ENCODE measurements at regions not wholly inside any gene's neighbourhood (a gene's known extent, or its start where the extent isn't known, plus 50 kb on each side); places are given as distances from the start of the nearest gene placed in this dataset.
"Not testable (repeated sequence)": the region's sequence is repeated elsewhere in the genome, so short reads cannot be mapped to it uniquely, and the experiment has no call there.

DNA sequence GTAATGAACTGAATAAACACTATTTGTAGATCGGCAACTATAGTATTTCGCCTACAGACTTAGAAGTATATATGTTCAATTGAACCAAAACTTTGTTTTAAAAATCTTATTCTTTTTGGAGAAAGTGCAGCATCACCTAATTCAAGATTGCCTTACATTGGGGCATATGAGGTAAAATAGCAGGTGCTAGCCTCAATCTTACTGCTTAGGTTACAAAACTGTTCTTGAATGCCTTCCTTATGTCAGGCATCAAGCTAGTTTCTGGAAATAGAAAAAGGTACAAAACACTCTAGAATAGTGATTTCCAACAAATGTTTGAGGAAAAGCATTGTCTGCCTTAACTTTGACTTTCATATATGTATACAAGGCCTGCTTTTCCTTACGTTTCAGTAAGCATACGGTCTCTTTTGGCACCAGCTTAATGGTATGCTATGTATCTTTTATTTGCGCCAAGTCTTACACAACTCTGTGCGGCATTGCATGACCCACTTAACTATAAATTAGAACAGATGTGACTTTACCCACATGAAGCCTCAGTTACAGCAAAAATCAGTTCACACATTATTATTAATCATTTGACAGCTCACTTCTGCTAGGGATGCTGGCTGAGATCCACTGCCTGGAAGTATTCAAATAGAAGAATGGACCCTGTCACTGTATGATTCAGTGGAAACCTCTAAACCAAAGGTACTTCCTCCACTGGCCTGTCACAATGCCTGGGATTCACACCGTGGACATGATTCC lies 174.1 kb downstream of the PRELID2 start:
- intact Hi-C loops (cut with DNase I), result no loop called here
- 72 to 78% methylated on average over 7 of the region's 7 CpGs for WGBS, 2 donors
- Histone ChIP-seq H3K27ac (no peak overlapping the region), H3K9me3 (no peaks in the 10 kb centered on the region), H3K4me3 (no peak overlapping the region), H3K4me1 (peaks cover 0 to 16% (median 6%) of the 10 kb centered on the region in 3 donors), H3K27me3 (no peaks in the 10 kb centered on the region), H3K36me3 (no peaks in the 10 kb centered on the region)
- DNase-seq, result no peak
- TF ChIP-seq, protein P1, sequence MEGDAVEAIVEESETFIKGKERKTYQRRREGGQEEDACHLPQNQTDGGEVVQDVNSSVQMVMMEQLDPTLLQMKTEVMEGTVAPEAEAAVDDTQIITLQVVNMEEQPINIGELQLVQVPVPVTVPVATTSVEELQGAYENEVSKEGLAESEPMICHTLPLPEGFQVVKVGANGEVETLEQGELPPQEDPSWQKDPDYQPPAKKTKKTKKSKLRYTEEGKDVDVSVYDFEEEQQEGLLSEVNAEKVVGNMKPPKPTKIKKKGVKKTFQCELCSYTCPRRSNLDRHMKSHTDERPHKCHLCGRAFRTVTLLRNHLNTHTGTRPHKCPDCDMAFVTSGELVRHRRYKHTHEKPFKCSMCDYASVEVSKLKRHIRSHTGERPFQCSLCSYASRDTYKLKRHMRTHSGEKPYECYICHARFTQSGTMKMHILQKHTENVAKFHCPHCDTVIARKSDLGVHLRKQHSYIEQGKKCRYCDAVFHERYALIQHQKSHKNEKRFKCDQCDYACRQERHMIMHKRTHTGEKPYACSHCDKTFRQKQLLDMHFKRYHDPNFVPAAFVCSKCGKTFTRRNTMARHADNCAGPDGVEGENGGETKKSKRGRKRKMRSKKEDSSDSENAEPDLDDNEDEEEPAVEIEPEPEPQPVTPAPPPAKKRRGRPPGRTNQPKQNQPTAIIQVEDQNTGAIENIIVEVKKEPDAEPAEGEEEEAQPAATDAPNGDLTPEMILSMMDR (IDR thresholded peaks at IDR 0.05), result no peak

DNA sequence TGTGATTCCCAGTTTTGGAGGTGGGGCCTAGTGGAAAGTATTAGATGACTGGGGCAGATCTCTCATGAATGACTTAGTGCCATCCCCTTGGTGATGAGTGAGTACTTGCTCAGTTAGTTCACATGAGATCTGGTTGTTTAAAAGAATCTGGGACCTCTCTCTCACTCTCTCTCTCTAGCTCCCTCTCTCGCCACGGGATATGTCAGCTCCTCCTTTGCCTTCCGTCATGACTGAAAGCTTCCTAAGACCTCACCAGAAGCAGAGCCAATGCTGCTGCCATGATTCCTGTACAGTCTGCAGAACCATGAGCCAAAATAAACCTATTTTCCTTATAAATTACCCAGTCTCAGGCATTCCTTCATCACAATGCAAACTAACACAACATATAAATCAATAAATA lies 176.7 kb downstream of the PRELID2 start:
- no peak for DNase-seq
- WGBS, 2 donors, result 82 to 92% methylated on average over 3 of the region's 3 CpGs
- Histone ChIP-seq H3K4me3 (no peak overlapping the region), H3K27ac (no peak overlapping the region), H3K4me1 (peaks cover 0 to 14% (median 6%) of the 10 kb centered on the region in 3 donors), H3K9me3 (no peaks in the 10 kb centered on the region), H3K27me3 (no peaks in the 10 kb centered on the region), H3K36me3 (no peaks in the 10 kb centered on the region)
- no peak for TF ChIP-seq POLR2A (IDR thresholded peaks at IDR 0.05)
- TF ChIP-seq, protein P1 (IDR thresholded peaks at IDR 0.05), result no peak
- intact Hi-C loops (cut with DNase I), result no loop called here

DNA sequence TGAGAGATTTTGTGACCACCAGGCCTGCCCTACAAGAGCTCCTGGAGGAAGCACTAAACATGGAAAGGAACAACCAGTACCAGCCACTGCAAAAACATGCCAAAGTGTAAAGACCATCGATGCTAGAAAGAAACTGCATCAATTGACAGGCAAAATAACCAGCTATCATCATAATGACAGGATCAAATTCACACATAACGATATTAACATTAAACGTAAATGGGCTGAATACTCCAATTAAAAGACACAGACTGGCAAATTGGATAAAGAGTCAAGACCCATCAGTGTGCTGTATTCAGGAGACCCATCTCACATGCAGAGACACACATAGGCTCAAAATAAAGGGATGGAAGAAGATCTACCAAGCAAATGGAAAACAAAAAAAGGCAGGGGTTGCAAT lies 182.4 kb downstream of the PRELID2 start:
- DNase-seq; H3K27me3 ChIP-seq; H3K4me1 ChIP-seq; H3K9me3 ChIP-seq; H3K27ac ChIP-seq; H3K4me3 ChIP-seq; intact Hi-C loops (cut with DNase I); H3K36me3 ChIP-seq: not testable (repeated sequence)
- WGBS, 2 donors, result 89% methylated on average over 3 of the region's 3 CpGs

DNA sequence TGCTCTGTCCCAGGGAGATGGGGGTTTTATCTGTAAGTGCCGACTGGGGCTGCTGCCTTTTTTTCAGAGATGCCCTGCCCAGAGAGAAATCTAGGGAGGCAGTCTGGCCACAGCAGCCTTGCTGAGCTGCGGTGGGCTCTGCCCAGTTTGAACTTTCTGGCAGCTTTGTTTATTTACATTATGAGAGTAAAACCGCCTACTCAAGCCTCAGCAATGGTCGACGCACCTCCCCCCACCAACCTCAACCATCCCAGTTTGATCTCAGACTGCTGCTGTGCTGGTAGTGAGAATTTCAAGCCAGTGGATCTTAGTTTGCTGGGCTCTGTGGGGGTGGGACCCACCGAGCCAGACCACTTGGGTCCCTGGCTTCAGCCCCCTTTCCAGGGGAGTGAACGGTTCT lies 188.0 kb downstream of the PRELID2 start:
- intact Hi-C loops (cut with DNase I); H3K27ac ChIP-seq; H3K4me1 ChIP-seq; H3K9me3 ChIP-seq; H3K27me3 ChIP-seq; DNase-seq; H3K4me3 ChIP-seq; H3K36me3 ChIP-seq: not testable (repeated sequence)
- 24% methylated on average over 3 of the region's 7 CpGs; no CpG with 5 or more reads in 1 of the 2 donors for WGBS, 2 donors

DNA sequence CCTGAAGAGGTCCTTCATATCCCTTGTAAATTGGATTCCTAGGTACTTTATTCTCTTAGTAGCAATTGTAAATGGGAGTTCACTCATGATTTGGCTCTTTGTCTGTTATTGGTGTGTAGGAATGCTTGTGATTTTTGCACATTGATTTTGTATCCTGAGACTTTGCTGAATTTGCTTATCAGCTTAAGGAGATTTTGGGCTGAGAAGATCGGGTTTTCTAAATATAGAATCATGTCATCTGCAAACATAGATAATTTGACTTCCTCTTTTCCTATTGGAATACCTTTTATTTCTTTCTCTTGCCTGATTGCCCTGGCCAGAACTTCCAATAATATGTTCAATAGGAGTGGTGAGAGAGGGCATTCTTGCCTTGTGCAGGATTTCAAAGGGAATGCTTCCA lies 191.9 kb downstream of the PRELID2 start:
- WGBS, 2 donors, result 55 to 61% methylated on average over 1 of the region's 1 CpG
- intact Hi-C loops (cut with DNase I); H3K4me3 ChIP-seq; DNase-seq; H3K36me3 ChIP-seq; H3K27me3 ChIP-seq; H3K27ac ChIP-seq; H3K9me3 ChIP-seq; H3K4me1 ChIP-seq: not testable (repeated sequence)

DNA sequence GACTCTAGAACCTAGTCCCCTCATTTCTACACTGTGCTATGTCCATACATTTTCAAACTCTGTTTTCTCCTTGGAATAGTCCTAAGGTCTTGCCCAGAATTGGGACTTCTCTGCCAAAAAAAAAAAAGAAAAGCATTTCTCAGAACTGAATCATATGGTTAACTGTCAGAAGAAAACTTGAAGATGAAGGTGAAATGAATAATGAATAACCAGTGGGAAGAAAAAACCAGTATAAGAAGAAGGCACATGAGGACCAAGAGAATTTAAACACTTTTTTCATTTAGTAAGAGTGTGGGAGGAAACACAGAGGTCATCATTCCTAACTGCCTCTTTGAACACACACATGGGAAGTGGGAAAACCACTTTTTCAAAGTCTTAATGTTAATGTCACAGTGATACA lies 197.7 kb downstream of the PRELID2 start:
- no peak overlapping the region for H3K27ac ChIP-seq
- DNase-seq, result no peak
- H3K9me3 ChIP-seq, result peaks cover 0 to 4% (median 0%) of the 10 kb centered on the region in 3 donors
- no peaks in the 10 kb centered on the region for H3K4me1 ChIP-seq
- H3K27me3 ChIP-seq, result no peaks in the 10 kb centered on the region
- TF ChIP-seq POLR2A (IDR thresholded peaks at IDR 0.05), result no peak
- TF ChIP-seq, protein P1 (IDR thresholded peaks at IDR 0.05), result no peak
- H3K4me3 ChIP-seq, result no peak overlapping the region
- intact Hi-C loops (cut with DNase I), result no loop called here
- no peaks in the 10 kb centered on the region for H3K36me3 ChIP-seq

DNA sequence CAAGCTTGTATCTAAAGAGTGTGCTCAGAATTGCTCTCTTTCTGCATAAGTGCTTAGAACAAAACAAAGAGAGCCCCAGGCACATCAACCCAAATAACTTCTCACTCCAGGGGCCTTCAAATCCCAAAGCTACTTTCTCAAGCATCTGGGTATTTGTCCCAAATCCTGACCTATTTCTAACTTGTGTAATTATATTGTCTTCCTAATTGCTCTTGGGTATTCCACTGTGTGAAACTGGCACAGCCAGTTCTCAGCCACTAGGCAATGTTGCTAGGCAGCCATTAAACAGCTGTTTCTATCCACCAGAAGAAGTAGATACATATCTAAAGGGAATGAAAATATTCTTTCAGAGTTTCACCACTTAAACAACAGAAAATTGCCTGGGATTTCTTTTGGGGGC lies 198.8 kb downstream of the PRELID2 start:
- Histone ChIP-seq H3K27me3 (no peaks in the 10 kb centered on the region), H3K27ac (no peak overlapping the region), H3K4me1 (no peaks in the 10 kb centered on the region), H3K4me3 (no peak overlapping the region), H3K9me3 (peaks cover 0 to 1% (median 0%) of the 10 kb centered on the region in 3 donors), H3K36me3 (no peaks in the 10 kb centered on the region)
- intact Hi-C loops (cut with DNase I), result no loop called here
- TF ChIP-seq, protein P1 (IDR thresholded peaks at IDR 0.05), result no peak
- no peak for TF ChIP-seq POLR2A (IDR thresholded peaks at IDR 0.05)
- no peak for DNase-seq

Measured in esophagus squamous epithelium (tissue), 5 donors.